ENCODE measurements at regions not wholly inside any gene's neighbourhood (a gene's known extent, or its start where the extent isn't known, plus 50 kb on each side); places are given as distances from the start of the nearest gene placed in this dataset.

GRCh38 chr13:64438084-64438483, 2792.1 kb downstream of the PCDH9 start:
- DNase-seq (ENCODE audit: low spot score), result no peak

GRCh38 chr13:64429691-64430090, 2800.4 kb downstream of the PCDH9 start:
- DNase-seq (ENCODE audit: low spot score), result no peak

GRCh38 chr13:64428196-64428595, 2801.9 kb downstream of the PCDH9 start:
- no peak for DNase-seq (ENCODE audit: low spot score)

GRCh38 chr13:64423467-64423866, 2806.7 kb downstream of the PCDH9 start:
- no peak for DNase-seq (ENCODE audit: low spot score)

GRCh38 chr13:64420181-64420580, 2810.0 kb downstream of the PCDH9 start:
- no peak for DNase-seq (ENCODE audit: low spot score)

GRCh38 chr13:64417581-64417980, 2812.6 kb downstream of the PCDH9 start:
- DNase-seq (ENCODE audit: low spot score), result no peak

GRCh38 chr13:64414381-64414780, 2815.8 kb downstream of the PCDH9 start:
- DNase-seq (ENCODE audit: low spot score), result no peak

GRCh38 chr13:64413529-64413928, 2816.6 kb downstream of the PCDH9 start:
- DNase-seq (ENCODE audit: low spot score), result no peak

GRCh38 chr13:64410276-64411053, 2819.7 kb downstream of the PCDH9 start:
- no peak for DNase-seq (ENCODE audit: low spot score)

GRCh38 chr13:64397701-64398100, 2832.4 kb downstream of the PCDH9 start:
- no peak for DNase-seq (ENCODE audit: low spot score)

- no peak for DNase-seq (ENCODE audit: low spot score)
Observed at GRCh38 chr13:64377606-64378005, 2852.5 kb downstream of the PCDH9 start.

GRCh38 chr13:64371461-64371860, 2858.7 kb downstream of the PCDH9 start:
- no peak for DNase-seq (ENCODE audit: low spot score)

- no peak for DNase-seq (ENCODE audit: low spot score)
Observed at GRCh38 chr13:64371045-64371444, 2859.1 kb downstream of the PCDH9 start.

- no peak for DNase-seq (ENCODE audit: low spot score)
Observed at GRCh38 chr13:64369121-64369520, 2861.0 kb downstream of the PCDH9 start.

- DNase-seq (ENCODE audit: low spot score), result no peak
Observed at GRCh38 chr13:64362564-64362963, 2867.6 kb downstream of the PCDH9 start.

- no peak for DNase-seq (ENCODE audit: low spot score)
Observed at GRCh38 chr13:64347664-64348063, 2882.5 kb downstream of the PCDH9 start.

- DNase-seq (ENCODE audit: low spot score), result no peak
Observed at GRCh38 chr13:64339373-64340063, 2890.6 kb downstream of the PCDH9 start.

- DNase-seq (ENCODE audit: low spot score), result no peak
Observed at GRCh38 chr13:64338671-64339070, 2891.5 kb downstream of the PCDH9 start.

GRCh38 chr13:64333888-64334287, 2896.2 kb downstream of the PCDH9 start:
- DNase-seq (ENCODE audit: low spot score), result no peak

GRCh38 chr13:64332048-64332447, 2898.1 kb downstream of the PCDH9 start:
- DNase-seq (ENCODE audit: low spot score), result no peak

GRCh38 chr13:64327505-64328194, 2902.5 kb downstream of the PCDH9 start:
- DNase-seq (ENCODE audit: low spot score), result no peak

- DNase-seq (ENCODE audit: low spot score), result no peak
Observed at GRCh38 chr13:64314331-64314730, 2898.7 kb upstream of the PCDH20 start.

- DNase-seq (ENCODE audit: low spot score), result no peak
Observed at GRCh38 chr13:64311948-64312347, 2896.3 kb upstream of the PCDH20 start.

Measured in COLO829 (cell line).